Vagina (tissue), 2 donors: ENCODE measurements at regions not wholly inside any gene's neighbourhood (a gene's known extent, or its start where the extent isn't known, plus 50 kb on each side); places are given as distances from the start of the nearest gene placed in this dataset.

Source experiments
- POLR2A ChIP-seq, 2 donors: fragments of 450-650 bp; IDR thresholded peaks; one replicate each; pipeline ENCODE4 v1.6.1; 2017; ENCODE audit warnings: antibody characterized with exemption in 2 of 2, mild to moderate bottlenecking in 2 of 2, moderate library complexity in 2 of 2
- TF ChIP-seq, protein P1 (sequence below), 3 experiments: fragments of 450-650 bp in 2 of 3; fragments of 200-600 bp in 1 of 3; sonication (generic) in 1 of 3; IDR thresholded peaks; one replicate each; pipeline ENCODE4 v1.5.1; 2017 to 2019; ENCODE audit warnings: antibody characterized with exemption in 3 of 3, mild to moderate bottlenecking in 2 of 3, moderate library complexity in 2 of 3

DNA sequence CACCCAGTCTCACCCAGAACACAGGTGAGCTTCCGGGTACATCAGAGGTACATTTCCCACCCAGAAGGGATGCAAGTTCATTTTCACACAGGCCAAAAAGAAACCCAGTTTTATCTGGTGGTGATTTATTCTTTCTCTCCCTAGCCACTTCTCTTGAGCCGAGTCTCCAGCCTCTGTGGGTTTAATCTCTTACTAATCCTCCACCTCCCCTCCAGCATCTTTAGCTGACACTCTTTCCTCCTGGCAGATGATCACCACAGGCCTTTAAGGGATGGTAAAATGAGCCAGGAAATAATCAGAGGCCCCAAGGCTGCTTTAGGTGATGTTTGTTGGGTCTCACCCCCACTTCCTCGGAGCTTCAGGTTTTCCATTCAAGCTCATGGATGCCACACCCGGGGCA is 145.7 kb upstream of the DLX2 start:
- TF ChIP-seq, protein P1, sequence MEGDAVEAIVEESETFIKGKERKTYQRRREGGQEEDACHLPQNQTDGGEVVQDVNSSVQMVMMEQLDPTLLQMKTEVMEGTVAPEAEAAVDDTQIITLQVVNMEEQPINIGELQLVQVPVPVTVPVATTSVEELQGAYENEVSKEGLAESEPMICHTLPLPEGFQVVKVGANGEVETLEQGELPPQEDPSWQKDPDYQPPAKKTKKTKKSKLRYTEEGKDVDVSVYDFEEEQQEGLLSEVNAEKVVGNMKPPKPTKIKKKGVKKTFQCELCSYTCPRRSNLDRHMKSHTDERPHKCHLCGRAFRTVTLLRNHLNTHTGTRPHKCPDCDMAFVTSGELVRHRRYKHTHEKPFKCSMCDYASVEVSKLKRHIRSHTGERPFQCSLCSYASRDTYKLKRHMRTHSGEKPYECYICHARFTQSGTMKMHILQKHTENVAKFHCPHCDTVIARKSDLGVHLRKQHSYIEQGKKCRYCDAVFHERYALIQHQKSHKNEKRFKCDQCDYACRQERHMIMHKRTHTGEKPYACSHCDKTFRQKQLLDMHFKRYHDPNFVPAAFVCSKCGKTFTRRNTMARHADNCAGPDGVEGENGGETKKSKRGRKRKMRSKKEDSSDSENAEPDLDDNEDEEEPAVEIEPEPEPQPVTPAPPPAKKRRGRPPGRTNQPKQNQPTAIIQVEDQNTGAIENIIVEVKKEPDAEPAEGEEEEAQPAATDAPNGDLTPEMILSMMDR (IDR thresholded peaks at IDR 0.05) = no peak
- TF ChIP-seq POLR2A (IDR thresholded peaks at IDR 0.05) = no peak
